Adrenal gland (tissue), 5 donors: ENCODE measurements at regions not wholly inside any gene's neighbourhood (a gene's known extent, or its start where the extent isn't known, plus 50 kb on each side); places are given as distances from the start of the nearest gene placed in this dataset.
"Not testable (repeated sequence)": the region's sequence is repeated elsewhere in the genome, so short reads cannot be mapped to it uniquely, and the experiment has no call there.

Experiments used
- POLR2A ChIP-seq, 2 donors: fragments of 450-650 bp; IDR thresholded peaks; one replicate each; pipeline ENCODE4 v1.6.1; 2017; ENCODE audit warnings: antibody characterized with exemption in 2 of 2, mild to moderate bottlenecking in 2 of 2, moderate library complexity in 1 of 2
- TF ChIP-seq, protein P1 (sequence below), 6 experiments: fragments of 450-650 bp in 4 of 6; fragments of 200-600 bp in 2 of 6; sonication (generic) in 1 of 6; IDR thresholded peaks; 1 replicate in 5 of 6; 2 replicates in 1 of 6; pipeline versions ENCODE4 v1.5.1 to v1.8.0; 2016 to 2021; ENCODE audit warnings: antibody characterized with exemption in 6 of 6, mild to moderate bottlenecking in 2 of 6, moderate library complexity in 1 of 6
- donor health status: DM: no; HTN: no; CAD: no.

DNA sequence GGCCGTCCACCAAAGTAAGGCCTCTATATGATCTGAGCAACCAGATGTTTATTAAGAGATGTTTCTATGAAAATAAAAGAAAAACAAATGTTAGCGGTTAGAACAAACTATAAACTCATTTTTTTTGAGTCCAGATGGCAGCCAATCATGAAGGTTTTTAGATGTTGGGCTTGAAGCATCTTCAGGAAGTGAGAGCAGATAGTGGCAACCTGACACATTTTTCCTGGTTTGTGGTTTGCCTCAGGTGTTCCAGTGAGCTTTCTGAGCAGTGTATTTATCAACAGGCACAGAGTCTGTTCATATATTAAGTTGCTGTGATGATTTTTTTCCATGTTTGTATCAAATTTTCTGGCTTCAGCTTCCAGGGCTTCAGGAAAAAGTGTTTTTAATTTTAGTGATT, 1468.0 kb downstream of the KHDRBS2 start:
- TF ChIP-seq, protein P1, sequence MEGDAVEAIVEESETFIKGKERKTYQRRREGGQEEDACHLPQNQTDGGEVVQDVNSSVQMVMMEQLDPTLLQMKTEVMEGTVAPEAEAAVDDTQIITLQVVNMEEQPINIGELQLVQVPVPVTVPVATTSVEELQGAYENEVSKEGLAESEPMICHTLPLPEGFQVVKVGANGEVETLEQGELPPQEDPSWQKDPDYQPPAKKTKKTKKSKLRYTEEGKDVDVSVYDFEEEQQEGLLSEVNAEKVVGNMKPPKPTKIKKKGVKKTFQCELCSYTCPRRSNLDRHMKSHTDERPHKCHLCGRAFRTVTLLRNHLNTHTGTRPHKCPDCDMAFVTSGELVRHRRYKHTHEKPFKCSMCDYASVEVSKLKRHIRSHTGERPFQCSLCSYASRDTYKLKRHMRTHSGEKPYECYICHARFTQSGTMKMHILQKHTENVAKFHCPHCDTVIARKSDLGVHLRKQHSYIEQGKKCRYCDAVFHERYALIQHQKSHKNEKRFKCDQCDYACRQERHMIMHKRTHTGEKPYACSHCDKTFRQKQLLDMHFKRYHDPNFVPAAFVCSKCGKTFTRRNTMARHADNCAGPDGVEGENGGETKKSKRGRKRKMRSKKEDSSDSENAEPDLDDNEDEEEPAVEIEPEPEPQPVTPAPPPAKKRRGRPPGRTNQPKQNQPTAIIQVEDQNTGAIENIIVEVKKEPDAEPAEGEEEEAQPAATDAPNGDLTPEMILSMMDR (IDR thresholded peaks at IDR 0.05): not testable (repeated sequence)
- not testable (repeated sequence) for TF ChIP-seq POLR2A (IDR thresholded peaks at IDR 0.05)
